ENCODE measurements at regions not wholly inside any gene's neighbourhood (a gene's known extent, or its start where the extent isn't known, plus 50 kb on each side); places are given as distances from the start of the nearest gene placed in this dataset.

GRCh38 chr3:80806673-80807072, 954.8 kb downstream of the GBE1 start:
- TF ChIP-seq CTCF (IDR thresholded peaks at IDR 0.05) (no peak), ELK1 (IDR thresholded peaks at IDR 0.05; ENCODE audit: low read depth, low read length) (no peak), CEBPB (IDR thresholded peaks at IDR 0.05) (no peak), TFCP2L1 (CRISPR knock-in tag; IDR thresholded peaks at IDR 0.05) (no peak), CBX8 (IDR thresholded peaks at IDR 0.05) (no peak), MYC (IDR thresholded peaks at IDR 0.05; ENCODE audit: borderline replicate concordance, low read length) (no peak), POLR2A (IDR thresholded peaks at IDR 0.05; ENCODE audit: low read length) (no peak), NFE2L2 (conservative IDR thresholded peaks at IDR 0.05; ENCODE audit: low read length) (no peak)

Measured in A549 (cell line).